ENCODE measurements at regions not wholly inside any gene's neighbourhood (a gene's known extent, or its start where the extent isn't known, plus 50 kb on each side); places are given as distances from the start of the nearest gene placed in this dataset.

DNA sequence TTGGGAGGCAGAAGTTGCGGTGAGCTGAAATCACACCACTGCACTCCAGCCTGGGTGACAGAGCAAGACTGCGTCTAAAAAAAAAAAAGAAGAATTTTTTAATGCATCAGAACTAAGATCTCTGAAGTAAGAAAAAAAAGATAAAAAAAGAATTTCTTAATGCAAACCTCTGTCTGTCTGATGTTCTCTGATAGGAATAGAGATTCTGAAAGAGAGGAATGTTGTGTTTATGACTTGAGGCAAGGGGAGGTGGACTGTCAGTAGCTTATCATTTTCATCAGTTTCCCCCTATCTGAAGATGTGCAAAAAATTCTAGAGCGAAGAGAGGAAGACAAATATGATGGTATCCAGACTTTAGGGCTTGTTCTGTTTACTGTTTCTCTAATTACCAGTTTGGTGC, 121.5 kb downstream of the SEC23IP start:
- Histone ChIP-seq H3K36me3 (no peaks in the 10 kb centered on the region), H3K27me3 (peaks cover 4 to 65% (median 35%) of the 10 kb centered on the region in 7 donors), H3K9me3 (no peaks in the 10 kb centered on the region), H3K4me3 (no peak overlapping the region), H3K27ac (no peak overlapping the region), H3K4me1 (no peaks in the 10 kb centered on the region)
- ATAC-seq (no peak), DNase-seq (no peak)
- intact Hi-C loops (cut with DNase I) = no loop called here
- TF ChIP-seq, protein P1, sequence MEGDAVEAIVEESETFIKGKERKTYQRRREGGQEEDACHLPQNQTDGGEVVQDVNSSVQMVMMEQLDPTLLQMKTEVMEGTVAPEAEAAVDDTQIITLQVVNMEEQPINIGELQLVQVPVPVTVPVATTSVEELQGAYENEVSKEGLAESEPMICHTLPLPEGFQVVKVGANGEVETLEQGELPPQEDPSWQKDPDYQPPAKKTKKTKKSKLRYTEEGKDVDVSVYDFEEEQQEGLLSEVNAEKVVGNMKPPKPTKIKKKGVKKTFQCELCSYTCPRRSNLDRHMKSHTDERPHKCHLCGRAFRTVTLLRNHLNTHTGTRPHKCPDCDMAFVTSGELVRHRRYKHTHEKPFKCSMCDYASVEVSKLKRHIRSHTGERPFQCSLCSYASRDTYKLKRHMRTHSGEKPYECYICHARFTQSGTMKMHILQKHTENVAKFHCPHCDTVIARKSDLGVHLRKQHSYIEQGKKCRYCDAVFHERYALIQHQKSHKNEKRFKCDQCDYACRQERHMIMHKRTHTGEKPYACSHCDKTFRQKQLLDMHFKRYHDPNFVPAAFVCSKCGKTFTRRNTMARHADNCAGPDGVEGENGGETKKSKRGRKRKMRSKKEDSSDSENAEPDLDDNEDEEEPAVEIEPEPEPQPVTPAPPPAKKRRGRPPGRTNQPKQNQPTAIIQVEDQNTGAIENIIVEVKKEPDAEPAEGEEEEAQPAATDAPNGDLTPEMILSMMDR (IDR thresholded peaks at IDR 0.05) = no peak
- 78 to 83% methylated on average over 3 of the region's 3 CpGs for WGBS, 2 donors

DNA sequence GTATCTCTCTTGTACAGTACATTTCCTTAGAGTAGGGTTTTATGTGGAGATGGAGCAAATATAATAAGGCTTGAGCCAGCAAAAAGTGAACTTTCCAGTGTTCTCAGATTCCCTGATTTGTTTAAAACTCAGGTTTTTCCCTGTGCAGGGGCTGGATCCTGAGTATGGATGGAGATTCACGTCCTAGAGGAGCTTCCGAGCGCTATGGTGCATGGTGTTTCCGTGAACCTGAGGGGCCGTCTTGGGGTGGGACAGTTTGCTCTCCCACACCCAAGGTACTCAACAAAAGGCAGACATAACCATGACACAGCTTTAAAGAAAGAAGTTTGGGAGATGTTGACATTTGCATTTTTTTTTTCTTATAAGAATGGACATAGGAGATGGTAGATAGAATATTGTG, 122.5 kb downstream of the SEC23IP start:
- TF ChIP-seq, protein P1 (IDR thresholded peaks at IDR 0.05) = no peak
- no peaks in the 10 kb centered on the region for H3K9me3 ChIP-seq
- 86 to 87% methylated on average over 5 of the region's 5 CpGs for WGBS, 2 donors
- H3K4me3 ChIP-seq = no peak overlapping the region
- intact Hi-C loops (cut with DNase I) = no loop called here
- H3K27me3 ChIP-seq = peaks cover 4 to 61% (median 29%) of the 10 kb centered on the region in 7 donors
- no peaks in the 10 kb centered on the region for H3K4me1 ChIP-seq
- no peak for DNase-seq
- no peak for ATAC-seq
- H3K27ac ChIP-seq = no peak overlapping the region
- no peaks in the 10 kb centered on the region for H3K36me3 ChIP-seq

DNA sequence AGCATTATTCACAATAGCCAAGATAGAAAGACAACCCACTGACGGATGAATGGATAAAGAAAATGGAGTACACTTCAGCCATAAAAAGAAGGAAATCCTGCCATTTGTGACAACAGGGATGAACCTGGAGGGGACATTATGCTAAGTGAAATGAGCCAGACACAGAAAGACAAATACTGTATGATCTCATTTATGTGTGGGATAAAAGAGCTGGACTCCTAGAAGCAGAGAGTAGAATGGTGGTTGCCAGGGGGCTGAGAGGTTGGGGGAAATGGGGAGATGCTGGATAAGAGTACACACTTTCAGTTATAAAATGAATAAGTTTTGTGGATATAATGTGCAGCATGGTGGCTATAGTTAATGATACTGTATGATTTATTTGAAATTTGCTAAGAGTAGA, 124.4 kb downstream of the SEC23IP start:
- 78 to 88% methylated on average over 1 of the region's 1 CpG for WGBS, 2 donors

DNA sequence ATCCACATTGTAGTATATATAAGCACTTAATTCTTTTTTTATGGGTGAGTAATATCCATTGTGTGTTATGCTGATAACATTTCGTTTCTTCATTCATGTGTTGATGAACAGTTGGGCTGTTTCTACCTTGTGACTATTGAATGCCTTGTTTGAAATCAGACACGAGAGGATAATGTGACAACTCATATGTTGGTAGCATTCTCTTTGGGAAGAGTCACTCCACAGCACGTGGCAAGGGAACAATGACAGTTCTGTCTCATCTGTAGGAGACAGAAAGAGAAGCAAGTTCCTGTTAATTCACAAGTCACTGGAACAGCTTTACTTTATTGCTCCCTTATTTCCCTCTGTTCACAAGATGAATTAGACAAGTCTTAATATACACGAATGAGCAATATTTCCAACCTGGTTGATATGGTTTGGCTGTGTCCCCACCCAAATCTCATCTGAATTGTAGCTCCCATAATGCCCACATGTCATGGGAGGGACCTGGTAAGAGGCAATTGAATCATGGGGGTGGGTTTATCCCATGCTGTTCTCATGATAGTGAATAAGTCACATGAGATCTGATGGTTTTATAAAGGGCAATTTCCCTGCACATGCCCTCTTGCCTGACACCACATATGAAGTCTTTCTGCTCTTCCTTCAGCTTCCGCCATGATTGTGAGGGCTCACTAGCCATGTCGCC, 125.3 kb downstream of the SEC23IP start:
- intact Hi-C loops (cut with DNase I) = no loop called here
- Histone ChIP-seq H3K27me3 (peaks cover 0 to 35% (median 7%) of the 10 kb centered on the region in 7 donors), H3K36me3 (no peaks in the 10 kb centered on the region), H3K4me3 (no peak overlapping the region), H3K9me3 (no peaks in the 10 kb centered on the region), H3K4me1 (no peaks in the 10 kb centered on the region), H3K27ac (no peak overlapping the region)
- 65 to 66% methylated on average over 6 of the region's 6 CpGs for WGBS, 2 donors
- no peak for ATAC-seq
- DNase-seq = no peak
- TF ChIP-seq, protein P1 (IDR thresholded peaks at IDR 0.05) = no peak

More for the DNA sequence above, 124.4 kb downstream of the SEC23IP start:
- no peak overlapping the region for H3K27ac ChIP-seq
- intact Hi-C loops (cut with DNase I) = no loop called here
- peaks cover 0 to 45% (median 13%) of the 10 kb centered on the region in 7 donors for H3K27me3 ChIP-seq
- no peaks in the 10 kb centered on the region for H3K4me1 ChIP-seq
- H3K36me3 ChIP-seq = no peaks in the 10 kb centered on the region
- DNase-seq (no peak), ATAC-seq (no peak)
- TF ChIP-seq, protein P1 (IDR thresholded peaks at IDR 0.05) = no peak
- no peaks in the 10 kb centered on the region for H3K9me3 ChIP-seq
- H3K4me3 ChIP-seq = no peak overlapping the region
